A549 (cell line): ENCODE measurements at regions not wholly inside any gene's neighbourhood (a gene's known extent, or its start where the extent isn't known, plus 50 kb on each side); places are given as distances from the start of the nearest gene placed in this dataset.

Experiments used
- ATAC-seq, 2 experiments: fragments of 200-7000 bp in 1 of 2; fragments of >200 bp in 1 of 2; cut with Nextera tagmentation in 1 of 2; cut with Tn5 transposase in 1 of 2; 3 replicates each; pipeline versions ENCODE4 v1.8.0 to v1.9.1; 2018 to 2020; ENCODE audit warnings: mild to moderate bottlenecking in 1 of 2, moderate library complexity in 1 of 2
- CTCF ChIA-PET: fragments of 300-600 bp; sonication (Branson Sonifier 250); formaldehyde crosslinking; extraction: SDS; loops from one replicate; lab custom pipeline; 2021; ENCODE audit warnings: antibody characterized with exemption, inconsistent platforms; lab: Yijun Ruan, JAX
- POLR2A ChIA-PET: fragments of 350-600 bp; formaldehyde crosslinking; extraction: SDS; loops from one replicate; lab custom pipeline; 2021; ENCODE audit warnings: antibody characterized with exemption, inconsistent platforms; lab: Yijun Ruan, JAX
- DNase-seq, 2 experiments: peaks; one replicate each; pipeline versions ENCODE4 v3.0.0 to v3.0.0-alpha.2; 2011 to 2016; ENCODE audit warnings: low read depth in 1 of 2, low spot score in 1 of 2
- FAIRE-seq: peaks from 2 replicates; lab custom pipeline; 2011; peaks lifted over from hg19 to GRCh38; lab: Jason Lieb, UNC
- H3K27ac ChIP-seq, 2 experiments: fragments of >200 bp; sonication (Bioruptor Twin); formaldehyde crosslinking; 3 replicates each; pipeline ENCODE4 v1.5.1; 2016 to 2017
- H3K4me1 ChIP-seq: fragments of >200 bp; sonication (Bioruptor Twin); formaldehyde crosslinking; 3 replicates; pipeline ENCODE4 v1.6.1; 2016
- H3K4me2 ChIP-seq: fragments of >200 bp; sonication (Bioruptor Twin); formaldehyde crosslinking; 3 replicates; pipeline ENCODE4 v1.6.1; 2016
- H3K4me3 ChIP-seq: fragments of >200 bp; sonication (Bioruptor Twin); formaldehyde crosslinking; 3 replicates; pipeline ENCODE4 v1.5.1; 2016
- H3K9me3 ChIP-seq: fragments of >200 bp; sonication (Bioruptor Twin); formaldehyde crosslinking; 3 replicates; pipeline ENCODE4 v1.6.1; 2016
- BHLHE40 ChIP-seq: IDR thresholded peaks from 2 replicates; pipeline ENCODE4 v1.6.1; 2012; ENCODE audit warnings: low read depth, low read length, inconsistent platforms
- CBX8 ChIP-seq: fragments of 200-600 bp; sonication (generic); IDR thresholded peaks from 2 replicates; pipeline ENCODE4 v1.6.1; 2016
- CHD4 ChIP-seq: fragments of 200-600 bp; sonication (generic); IDR thresholded peaks from 2 replicates; pipeline ENCODE4 v1.6.1; 2016; ENCODE audit warnings: antibody characterized with exemption, mild to moderate bottlenecking, borderline replicate concordance
- EHF ChIP-seq: fragments of 250-450 bp; sonication (Bioruptor Pico); IDR thresholded peaks from 2 replicates; pipeline ENCODE4 v1.5.0; 2020; ENCODE audit warnings: mild to moderate bottlenecking
- EP300 ChIP-seq, 2 experiments: fragments of >200 bp; sonication (Bioruptor Twin); formaldehyde crosslinking; IDR thresholded peaks; 2 replicates in 1 of 2; 3 replicates in 1 of 2; pipeline ENCODE4 v1.6.1; 2016 to 2017
- GATA3 ChIP-seq: IDR thresholded peaks from 2 replicates; pipeline ENCODE4 v1.6.1; 2012; ENCODE audit warnings: borderline replicate concordance
- HDAC2 ChIP-seq: fragments of 200-600 bp; sonication (generic); IDR thresholded peaks from 2 replicates; pipeline ENCODE4 v1.6.1; 2016
- HEYL ChIP-seq: fragments of 250-450 bp; sonication (Bioruptor Pico); IDR thresholded peaks from 2 replicates; pipeline ENCODE4 v1.8.0; 2021; ENCODE audit warnings: mild to moderate bottlenecking, moderate library complexity
- HOXA7 ChIP-seq: fragments of 250-450 bp; sonication (Bioruptor Pico); IDR thresholded peaks from 2 replicates; pipeline ENCODE4 v1.5.0; 2020; ENCODE audit warnings: mild to moderate bottlenecking, moderate library complexity
- HOXB13 ChIP-seq: fragments of 250-450 bp; sonication (Bioruptor Pico); IDR thresholded peaks from 2 replicates; pipeline ENCODE4 v1.5.0; 2020; ENCODE audit warnings: low read depth, mild to moderate bottlenecking, moderate library complexity
- JUNB ChIP-seq: fragments of >200 bp; sonication (Bioruptor Twin); formaldehyde crosslinking; IDR thresholded peaks from 2 replicates; pipeline ENCODE4 v1.6.1; 2016
- KDM1A ChIP-seq: fragments of 200-600 bp; sonication (generic); IDR thresholded peaks from 2 replicates; pipeline ENCODE4 v1.6.1; 2016; ENCODE audit warnings: low read depth, mild to moderate bottlenecking
- KDM5A ChIP-seq: fragments of 200-600 bp; sonication (generic); IDR thresholded peaks from 2 replicates; pipeline ENCODE4 v1.6.1; 2016; ENCODE audit warnings: antibody characterized with exemption, mild to moderate bottlenecking
- MAZ ChIP-seq: fragments of 150-350 bp; IDR thresholded peaks from 2 replicates; pipeline ENCODE4 v1.6.1; 2014; ENCODE audit warnings: antibody characterized with exemption, low read depth, low read length, borderline replicate concordance
- MYC ChIP-seq: IDR thresholded peaks from 2 replicates; pipeline ENCODE4 v1.6.1; 2012; ENCODE audit warnings: mild to moderate bottlenecking, inconsistent platforms, low read length, improper control_type of control experiment, borderline replicate concordance
- NR3C1 ChIP-seq: fragments of >200 bp; sonication (Bioruptor Twin); formaldehyde crosslinking; IDR thresholded peaks from 3 replicates; pipeline ENCODE4 v1.6.1; 2017
- RARB ChIP-seq: fragments of 250-450 bp; sonication (Bioruptor Pico); IDR thresholded peaks from 2 replicates; pipeline ENCODE4 v1.8.0; 2021; ENCODE audit warnings: mild to moderate bottlenecking, moderate library complexity
- TP53 ChIP-seq: fragments of 250-450 bp; sonication (Bioruptor Pico); IDR thresholded peaks from 2 replicates; pipeline ENCODE4 v1.5.0; 2021; ENCODE audit warnings: mild to moderate bottlenecking, moderate library complexity
- ZC3H11A ChIP-seq: fragments of 450-650 bp; IDR thresholded peaks from 2 replicates; pipeline ENCODE4 v1.6.1; 2014; ENCODE audit warnings: antibody characterized with exemption, mild to moderate bottlenecking
- ZFP36 ChIP-seq: fragments of 450-650 bp; IDR thresholded peaks from 2 replicates; pipeline ENCODE4 v1.6.1; 2014; ENCODE audit warnings: borderline replicate concordance; ENCODE audit not compliant: partially characterized antibody
- WGBS: methylation state at CpG from one replicate; pipeline ENCODE4 v1.1.6; 2017; ENCODE audit errors: missing lambda C conversion rate; 5-methylcytosine and 5-hydroxymethylcytosine counted together
- TF ChIP-seq, protein P1 (sequence below): fragments of >200 bp; sonication (Bioruptor Twin); formaldehyde crosslinking; IDR thresholded peaks from 3 replicates; pipeline ENCODE4 v1.5.1; 2016
- TF ChIP-seq, protein P2 (sequence below): fragments of 200-600 bp; sonication (generic); IDR thresholded peaks from 2 replicates; pipeline ENCODE4 v1.6.1; 2016; ENCODE audit warnings: antibody characterized with exemption, mild to moderate bottlenecking, moderate library complexity
- TF ChIP-seq, protein P3 (sequence below): IDR thresholded peaks from 2 replicates; pipeline ENCODE4 v1.6.1; 2012; ENCODE audit warnings: low read depth, borderline replicate concordance
- TF ChIP-seq, protein P4 (sequence below): fragments of 150-350 bp; IDR thresholded peaks from 2 replicates; pipeline ENCODE4 v1.6.1; 2014; ENCODE audit warnings: low read depth, mild to moderate bottlenecking, low read length
- TF ChIP-seq, protein P5 (sequence below): fragments of >200 bp; sonication (Bioruptor Twin); formaldehyde crosslinking; IDR thresholded peaks from 2 replicates; pipeline ENCODE4 v1.6.1; 2016

DNA sequence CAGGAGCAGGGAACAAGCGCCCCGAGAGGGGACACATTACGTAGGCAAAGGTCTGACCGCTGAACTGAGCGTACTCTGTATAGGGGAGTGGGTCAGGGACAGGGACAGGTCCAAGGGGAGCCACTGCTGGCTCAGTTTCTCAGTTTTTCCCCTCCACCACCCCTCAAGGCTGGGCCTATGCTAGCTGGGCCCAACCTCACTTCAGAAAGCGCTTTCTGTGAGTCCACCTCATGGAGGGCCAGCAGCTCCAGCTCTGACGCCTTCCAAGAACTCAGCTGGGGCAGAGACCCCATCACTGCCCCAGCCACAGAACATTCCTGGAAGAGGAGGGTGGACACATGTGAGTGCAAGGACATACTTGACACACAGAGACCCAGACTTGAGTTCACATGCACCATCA lies 242.0 kb downstream of the FOXD2 start:
- WGBS: 85% methylated on average over 5 of the region's 7 CpGs
- ATAC-seq (no peak), DNase-seq (no peak)
- H3K4me1 ChIP-seq: 0 out of 3 replicates have a peak, but pooled peaks cover 1% of the 10 kb centered on the region
- POLR2A ChIA-PET: no interaction called here
- CTCF ChIA-PET: interaction anchor here (1.2 to 1.3 kb wide), 2 partner anchors 31 to 46 kb away, joined by 3 to 4 read pairs; no protein-coding TSS in a partner anchor
- H3K9me3 ChIP-seq: no peaks in the 10 kb centered on the region
- H3K27ac ChIP-seq: no peak overlapping the region
- TF ChIP-seq ZFP36 (no peak), NR3C1 (no peak), CHD4 (no peak), HEYL (CRISPR knock-in tag) (no peak), HOXA7 (CRISPR knock-in tag) (no peak)
- TF ChIP-seq, protein P1, sequence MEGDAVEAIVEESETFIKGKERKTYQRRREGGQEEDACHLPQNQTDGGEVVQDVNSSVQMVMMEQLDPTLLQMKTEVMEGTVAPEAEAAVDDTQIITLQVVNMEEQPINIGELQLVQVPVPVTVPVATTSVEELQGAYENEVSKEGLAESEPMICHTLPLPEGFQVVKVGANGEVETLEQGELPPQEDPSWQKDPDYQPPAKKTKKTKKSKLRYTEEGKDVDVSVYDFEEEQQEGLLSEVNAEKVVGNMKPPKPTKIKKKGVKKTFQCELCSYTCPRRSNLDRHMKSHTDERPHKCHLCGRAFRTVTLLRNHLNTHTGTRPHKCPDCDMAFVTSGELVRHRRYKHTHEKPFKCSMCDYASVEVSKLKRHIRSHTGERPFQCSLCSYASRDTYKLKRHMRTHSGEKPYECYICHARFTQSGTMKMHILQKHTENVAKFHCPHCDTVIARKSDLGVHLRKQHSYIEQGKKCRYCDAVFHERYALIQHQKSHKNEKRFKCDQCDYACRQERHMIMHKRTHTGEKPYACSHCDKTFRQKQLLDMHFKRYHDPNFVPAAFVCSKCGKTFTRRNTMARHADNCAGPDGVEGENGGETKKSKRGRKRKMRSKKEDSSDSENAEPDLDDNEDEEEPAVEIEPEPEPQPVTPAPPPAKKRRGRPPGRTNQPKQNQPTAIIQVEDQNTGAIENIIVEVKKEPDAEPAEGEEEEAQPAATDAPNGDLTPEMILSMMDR: no peak
- TF ChIP-seq, protein P2, sequence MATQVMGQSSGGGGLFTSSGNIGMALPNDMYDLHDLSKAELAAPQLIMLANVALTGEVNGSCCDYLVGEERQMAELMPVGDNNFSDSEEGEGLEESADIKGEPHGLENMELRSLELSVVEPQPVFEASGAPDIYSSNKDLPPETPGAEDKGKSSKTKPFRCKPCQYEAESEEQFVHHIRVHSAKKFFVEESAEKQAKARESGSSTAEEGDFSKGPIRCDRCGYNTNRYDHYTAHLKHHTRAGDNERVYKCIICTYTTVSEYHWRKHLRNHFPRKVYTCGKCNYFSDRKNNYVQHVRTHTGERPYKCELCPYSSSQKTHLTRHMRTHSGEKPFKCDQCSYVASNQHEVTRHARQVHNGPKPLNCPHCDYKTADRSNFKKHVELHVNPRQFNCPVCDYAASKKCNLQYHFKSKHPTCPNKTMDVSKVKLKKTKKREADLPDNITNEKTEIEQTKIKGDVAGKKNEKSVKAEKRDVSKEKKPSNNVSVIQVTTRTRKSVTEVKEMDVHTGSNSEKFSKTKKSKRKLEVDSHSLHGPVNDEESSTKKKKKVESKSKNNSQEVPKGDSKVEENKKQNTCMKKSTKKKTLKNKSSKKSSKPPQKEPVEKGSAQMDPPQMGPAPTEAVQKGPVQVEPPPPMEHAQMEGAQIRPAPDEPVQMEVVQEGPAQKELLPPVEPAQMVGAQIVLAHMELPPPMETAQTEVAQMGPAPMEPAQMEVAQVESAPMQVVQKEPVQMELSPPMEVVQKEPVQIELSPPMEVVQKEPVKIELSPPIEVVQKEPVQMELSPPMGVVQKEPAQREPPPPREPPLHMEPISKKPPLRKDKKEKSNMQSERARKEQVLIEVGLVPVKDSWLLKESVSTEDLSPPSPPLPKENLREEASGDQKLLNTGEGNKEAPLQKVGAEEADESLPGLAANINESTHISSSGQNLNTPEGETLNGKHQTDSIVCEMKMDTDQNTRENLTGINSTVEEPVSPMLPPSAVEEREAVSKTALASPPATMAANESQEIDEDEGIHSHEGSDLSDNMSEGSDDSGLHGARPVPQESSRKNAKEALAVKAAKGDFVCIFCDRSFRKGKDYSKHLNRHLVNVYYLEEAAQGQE: no peak
- TF ChIP-seq, all 56 proteins: peak for 0
- no peak overlapping the region for H3K4me2 ChIP-seq
- FAIRE-seq: no peak
- H3K4me3 ChIP-seq: no peak overlapping the region

DNA sequence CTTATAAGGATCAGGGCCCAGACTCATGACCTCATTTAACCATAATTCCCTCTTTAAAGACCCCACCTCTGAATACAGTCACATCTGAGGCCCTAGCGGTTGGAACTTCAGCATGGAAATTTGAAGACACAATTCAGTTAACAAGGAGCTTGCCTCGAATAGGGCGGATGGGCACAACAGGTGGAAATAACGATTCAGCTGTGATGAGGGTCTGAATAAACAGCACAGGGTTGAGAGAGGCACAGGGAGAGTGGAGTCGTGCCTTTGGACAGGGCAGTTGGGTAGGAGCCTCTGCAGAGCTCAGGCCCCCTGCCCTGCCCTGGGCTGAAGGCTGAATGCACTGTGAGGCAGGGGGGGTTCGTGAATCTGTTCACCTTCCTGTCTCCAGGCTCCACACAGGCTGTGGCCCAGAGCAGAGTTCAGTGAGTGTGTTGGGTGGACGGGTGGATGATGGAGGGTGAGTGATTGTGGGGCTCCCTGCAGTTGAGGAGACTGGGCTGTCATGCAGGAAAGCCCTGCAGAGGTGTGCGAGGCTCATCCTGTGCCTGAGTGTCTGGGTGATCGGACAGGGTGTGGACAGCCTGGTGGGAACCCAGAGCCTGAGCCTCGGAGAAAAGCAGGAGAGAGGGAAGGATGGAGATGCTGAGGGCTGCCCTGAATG lies 243.1 kb downstream of the FOXD2 start:
- DNase-seq: no peak
- Histone ChIP-seq H3K4me3 (no peak overlapping the region), H3K4me1 (0 out of 3 replicates have a peak, but pooled peaks cover 4% of the 10 kb centered on the region), H3K27ac (no peak overlapping the region), H3K9me3 (no peaks in the 10 kb centered on the region), H3K4me2 (no peak overlapping the region)
- ChIA-PET POLR2A (no interaction called here), CTCF (no interaction called here)
- no peak for TF ChIP-seq KDM1A
- TF ChIP-seq, protein P3, sequence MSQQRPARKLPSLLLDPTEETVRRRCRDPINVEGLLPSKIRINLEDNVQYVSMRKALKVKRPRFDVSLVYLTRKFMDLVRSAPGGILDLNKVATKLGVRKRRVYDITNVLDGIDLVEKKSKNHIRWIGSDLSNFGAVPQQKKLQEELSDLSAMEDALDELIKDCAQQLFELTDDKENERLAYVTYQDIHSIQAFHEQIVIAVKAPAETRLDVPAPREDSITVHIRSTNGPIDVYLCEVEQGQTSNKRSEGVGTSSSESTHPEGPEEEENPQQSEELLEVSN: no peak
- TF ChIP-seq, protein P4, sequence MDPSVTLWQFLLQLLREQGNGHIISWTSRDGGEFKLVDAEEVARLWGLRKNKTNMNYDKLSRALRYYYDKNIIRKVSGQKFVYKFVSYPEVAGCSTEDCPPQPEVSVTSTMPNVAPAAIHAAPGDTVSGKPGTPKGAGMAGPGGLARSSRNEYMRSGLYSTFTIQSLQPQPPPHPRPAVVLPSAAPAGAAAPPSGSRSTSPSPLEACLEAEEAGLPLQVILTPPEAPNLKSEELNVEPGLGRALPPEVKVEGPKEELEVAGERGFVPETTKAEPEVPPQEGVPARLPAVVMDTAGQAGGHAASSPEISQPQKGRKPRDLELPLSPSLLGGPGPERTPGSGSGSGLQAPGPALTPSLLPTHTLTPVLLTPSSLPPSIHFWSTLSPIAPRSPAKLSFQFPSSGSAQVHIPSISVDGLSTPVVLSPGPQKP: no peak
- no peak for TF ChIP-seq KDM5A
- TF ChIP-seq MAZ: no peak
- TF ChIP-seq EHF (CRISPR knock-in tag): no peak
- TF ChIP-seq BHLHE40: no peak
- TF ChIP-seq TP53 (CRISPR knock-in tag): no peak
- TF ChIP-seq MYC: no peak
- TF ChIP-seq JUNB: no peak
- TF ChIP-seq CBX8: no peak
- TF ChIP-seq RARB (CRISPR knock-in tag): no peak
- TF ChIP-seq, protein P5, sequence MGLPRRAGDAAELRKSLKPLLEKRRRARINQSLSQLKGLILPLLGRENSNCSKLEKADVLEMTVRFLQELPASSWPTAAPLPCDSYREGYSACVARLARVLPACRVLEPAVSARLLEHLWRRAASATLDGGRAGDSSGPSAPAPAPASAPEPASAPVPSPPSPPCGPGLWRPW: no peak
- no peak for TF ChIP-seq ZC3H11A
- TF ChIP-seq GATA3: no peak
- no peak for TF ChIP-seq HOXB13 (CRISPR knock-in tag)
- no peak for TF ChIP-seq EP300 (IDR thresholded peaks at IDR 0.05)
- TF ChIP-seq HDAC2: no peak
- no peak for ATAC-seq
- FAIRE-seq: no peak
- WGBS: 57% methylated on average over 9 of the region's 10 CpGs
